MM.1S (cell line): ENCODE measurements at regions not wholly inside any gene's neighbourhood (a gene's known extent, or its start where the extent isn't known, plus 50 kb on each side); places are given as distances from the start of the nearest gene placed in this dataset.

Experiments
- DNase-seq: peaks from one replicate; pipeline ENCODE4 v3.0.0-alpha.2; 2015
- H2AFZ ChIP-seq: fragments of 300-600 bp; sonication (generic); 2 replicates; pipeline ENCODE4 v1.6.0; 2016; ENCODE audit warnings: antibody characterized with exemption, low read length
- H3F3A ChIP-seq: fragments of 300-600 bp; sonication (generic); 2 replicates; pipeline ENCODE4 v1.6.1; 2016; ENCODE audit warnings: mild to moderate bottlenecking, antibody characterized with exemption, low read length, moderate library complexity, mixed read lengths; ENCODE audit not compliant: insufficient read depth
- H3K27ac ChIP-seq: fragments of 300-600 bp; sonication (generic); 2 replicates; pipeline ENCODE4 v1.5.1; 2016; ENCODE audit warnings: mild to moderate bottlenecking, low read length
- H3K27me3 ChIP-seq: fragments of 300-600 bp; sonication (generic); replicated peaks from 2 replicates; pipeline ENCODE4 v1.6.0; 2016; ENCODE audit warnings: low read length; ENCODE audit not compliant: insufficient read depth
- H3K36me3 ChIP-seq: fragments of 300-600 bp; sonication (generic); replicated peaks from 2 replicates; pipeline ENCODE4 v1.6.1; 2016; ENCODE audit warnings: mild to moderate bottlenecking, low read length, mixed read lengths; ENCODE audit not compliant: insufficient read depth
- H3K4me1 ChIP-seq: fragments of 300-600 bp; sonication (generic); 2 replicates; pipeline ENCODE4 v1.6.1; 2016; ENCODE audit warnings: low read length, mixed read lengths
- H3K4me2 ChIP-seq: fragments of 300-600 bp; sonication (generic); 2 replicates; pipeline ENCODE4 v1.6.0; 2016; ENCODE audit warnings: low read depth, low read length
- H3K4me3 ChIP-seq: fragments of 300-600 bp; sonication (generic); 2 replicates; pipeline ENCODE4 v1.5.1; 2016; ENCODE audit warnings: low read length, mixed read lengths
- H3K79me2 ChIP-seq: fragments of 300-600 bp; sonication (generic); 2 replicates; pipeline ENCODE4 v1.6.1; 2016; ENCODE audit warnings: mixed run types, low read length, mixed read lengths
- H3K9ac ChIP-seq: fragments of 300-600 bp; sonication (generic); 2 replicates; pipeline ENCODE4 v1.6.1; 2016; ENCODE audit warnings: low read length, mixed read lengths
- H3K9me2 ChIP-seq: fragments of 300-600 bp; sonication (generic); replicated peaks from 2 replicates; pipeline ENCODE4 v1.6.1; 2016; ENCODE audit warnings: mild to moderate bottlenecking, low read length, mixed read lengths; ENCODE audit not compliant: insufficient read depth
- H3K9me3 ChIP-seq: fragments of 300-600 bp; sonication (generic); replicated peaks from 2 replicates; pipeline ENCODE4 v1.6.1; 2016; ENCODE audit warnings: mild to moderate bottlenecking, low read length, mixed read lengths; ENCODE audit not compliant: insufficient read depth
- H4K20me1 ChIP-seq: fragments of 300-600 bp; sonication (generic); 2 replicates; pipeline ENCODE4 v1.6.1; 2016; ENCODE audit warnings: mild to moderate bottlenecking, low read length, moderate library complexity, mixed read lengths; ENCODE audit not compliant: insufficient read depth
- CTCF ChIP-seq: fragments of 300-600 bp; sonication (generic); IDR thresholded peaks from 2 replicates; pipeline ENCODE4 v1.5.1; 2016; ENCODE audit warnings: antibody characterized with exemption, low read length, mixed read lengths
- EZH2 ChIP-seq: fragments of 300-600 bp; sonication (generic); optimal IDR thresholded peaks from 2 replicates; pipeline ENCODE3; 2017; ENCODE audit warnings: low read depth, mild to moderate bottlenecking, antibody characterized with exemption, low read length, mixed read lengths
- EZH2phosphoT487 ChIP-seq: fragments of 300-600 bp; sonication (generic); IDR thresholded peaks from 2 replicates; pipeline ENCODE4 v1.6.1; 2018; ENCODE audit warnings: antibody characterized with exemption, low read length

GRCh38 chr7:106813705-106814305 lies 51.3 kb upstream of the PIK3CG start:
- DNase-seq, result no peak
- Histone ChIP-seq H3K27me3 (no peaks in the 10 kb centered on the region), H3K4me1 (peaks cover 14% of the 10 kb centered on the region), H3K27ac (no peak overlapping the region), H4K20me1 (no peaks in the 10 kb centered on the region), H2AFZ (no peak overlapping the region), H3K4me3 (no peak overlapping the region), H3F3A (no peaks in the 10 kb centered on the region), H3K79me2 (no peaks in the 10 kb centered on the region), H3K9ac (no peak overlapping the region), H3K4me2 (no peak overlapping the region), H3K36me3 (no peaks in the 10 kb centered on the region), H3K9me3 (no peaks in the 10 kb centered on the region), H3K9me2 (no peaks in the 10 kb centered on the region)
- TF ChIP-seq EZH2phosphoT487 (no peak), EZH2 (no peak), CTCF (no peak)

DNA sequence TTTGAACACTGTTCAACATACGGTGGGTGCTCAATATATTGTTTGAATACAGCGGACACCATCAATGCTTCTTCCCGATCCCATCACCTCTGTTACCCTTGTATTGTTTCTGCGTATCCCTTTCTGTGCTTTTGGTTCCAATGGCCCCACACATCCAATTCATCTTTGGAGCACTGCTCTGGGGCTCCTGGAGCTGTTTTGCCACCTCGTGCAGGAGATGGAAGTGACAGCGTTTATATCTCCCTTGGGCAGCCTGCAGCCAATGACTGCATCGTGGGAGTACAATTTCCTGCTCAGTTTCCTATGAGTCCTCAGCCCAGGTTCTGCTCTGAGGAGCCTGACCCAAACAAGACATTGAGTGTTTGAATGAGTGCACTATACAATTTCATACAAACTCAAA lies 50.2 kb upstream of the PIK3CG start:
- no peaks in the 10 kb centered on the region for H3K36me3 ChIP-seq
- TF ChIP-seq EZH2 (no peak), EZH2phosphoT487 (no peak), CTCF (no peak)
- H3K79me2 ChIP-seq, result no peaks in the 10 kb centered on the region
- H4K20me1 ChIP-seq, result no peaks in the 10 kb centered on the region
- no peak for DNase-seq
- no peak overlapping the region for H2AFZ ChIP-seq
- no peak overlapping the region for H3K9ac ChIP-seq
- no peaks in the 10 kb centered on the region for H3F3A ChIP-seq
- H3K27me3 ChIP-seq, result no peaks in the 10 kb centered on the region
- H3K9me2 ChIP-seq, result no peaks in the 10 kb centered on the region
- no peak overlapping the region for H3K4me2 ChIP-seq
- H3K27ac ChIP-seq, result no peak overlapping the region
- peaks cover 14% of the 10 kb centered on the region for H3K4me1 ChIP-seq
- H3K9me3 ChIP-seq, result no peaks in the 10 kb centered on the region
- no peak overlapping the region for H3K4me3 ChIP-seq
